ENCODE measurements at regions not wholly inside any gene's neighbourhood (a gene's known extent, or its start where the extent isn't known, plus 50 kb on each side); places are given as distances from the start of the nearest gene placed in this dataset.

GRCh38 chr10:91073286-91073979 lies 147.0 kb upstream of the PCGF5 start:
- intact Hi-C loops (cut with micrococcal nuclease; ENCODE audit: unreplicated experiment) = no loop called here
- Histone ChIP-seq H3K4me3 (no peak overlapping the region), H3K36me3 (ENCODE audit: low read depth) (no peaks in the 10 kb centered on the region), H3K79me2 (ENCODE audit: low read depth) (no peaks in the 10 kb centered on the region), H3K9me2 (ENCODE audit: insufficient read depth) (no peaks in the 10 kb centered on the region), H3K4me1 (replicated peaks; ENCODE audit: insufficient read depth) (0 out of 2 replicates have a peak, but pooled peaks cover 5% of the 10 kb centered on the region), H3K9me3 (ENCODE audit: insufficient read depth, low read depth) (no peaks in the 10 kb centered on the region), H2AFZ (no peak overlapping the region), H3F3A (ENCODE audit: insufficient read depth, low read depth) (no peaks in the 10 kb centered on the region), H4K20me1 (ENCODE audit: insufficient read depth) (no peaks in the 10 kb centered on the region), H3K4me2 (no peak overlapping the region), H3K27me3 (ENCODE audit: insufficient read depth, low read depth) (no peaks in the 10 kb centered on the region), H3K27ac (no peak overlapping the region)
- no peak for DNase-seq
- POLR2A ChIA-PET (ENCODE audit: unreplicated experiment) = no interaction called here
- no TSS peak for BruUV-seq (replicated peaks)
- TF ChIP-seq CTCF (conservative IDR thresholded peaks at IDR 0.05) = no peak
- CTCF ChIA-PET = no interaction called here

- no peaks in the 10 kb centered on the region for H3F3A ChIP-seq (ENCODE audit: insufficient read depth, low read depth)
- ChIA-PET POLR2A (ENCODE audit: unreplicated experiment) (interaction anchor here (0.6 kb wide), 1 partner anchor 95 kb away, joined by 3 read pairs; no protein-coding TSS in a partner anchor), CTCF (interaction anchor here (0.7 kb wide), 1 partner anchor 200 kb away, joined by 3 read pairs; no protein-coding TSS in a partner anchor)
- H3K27me3 ChIP-seq (ENCODE audit: insufficient read depth, low read depth) = no peaks in the 10 kb centered on the region
- no peaks in the 10 kb centered on the region for H4K20me1 ChIP-seq (ENCODE audit: insufficient read depth)
- no peaks in the 10 kb centered on the region for H3K9me2 ChIP-seq (ENCODE audit: insufficient read depth)
- H3K79me2 ChIP-seq (ENCODE audit: low read depth) = no peaks in the 10 kb centered on the region
- H3K9me3 ChIP-seq (ENCODE audit: insufficient read depth, low read depth) = no peaks in the 10 kb centered on the region
- no TSS peak for BruUV-seq (replicated peaks)
- no peak overlapping the region for H2AFZ ChIP-seq
- intact Hi-C loops (cut with micrococcal nuclease; ENCODE audit: unreplicated experiment) = no loop called here
- H3K4me3 ChIP-seq = no peak overlapping the region
- H3K4me2 ChIP-seq = no peak overlapping the region
- TF ChIP-seq CTCF (conservative IDR thresholded peaks at IDR 0.05) (no peak), EZH2 (IDR thresholded peaks at IDR 0.05; ENCODE audit: low read depth) (no peak)
- H3K36me3 ChIP-seq (ENCODE audit: low read depth) = no peaks in the 10 kb centered on the region
- DNase-seq = no peak
- H3K4me1 ChIP-seq (replicated peaks; ENCODE audit: insufficient read depth) = 0 out of 2 replicates have a peak, but pooled peaks cover 5% of the 10 kb centered on the region
- no peak overlapping the region for H3K27ac ChIP-seq
These were observed 143.4 kb upstream of the PCGF5 start for GRCh38 chr10:91076991-91077548.

- Histone ChIP-seq H3K4me3 (no peak overlapping the region), H3K36me3 (ENCODE audit: low read depth) (no peaks in the 10 kb centered on the region), H3K9me3 (ENCODE audit: insufficient read depth, low read depth) (no peaks in the 10 kb centered on the region), H3F3A (ENCODE audit: insufficient read depth, low read depth) (no peaks in the 10 kb centered on the region), H3K4me1 (replicated peaks; ENCODE audit: insufficient read depth) (0 out of 2 replicates have a peak, but pooled peaks cover 5% of the 10 kb centered on the region), H3K4me2 (0 out of 2 replicates have a peak overlapping the region, but pooled peaks have one; percentile 33), H3K79me2 (ENCODE audit: low read depth) (no peaks in the 10 kb centered on the region), H3K27ac (no peak overlapping the region), H3K9me2 (ENCODE audit: insufficient read depth) (no peaks in the 10 kb centered on the region), H4K20me1 (ENCODE audit: insufficient read depth) (no peaks in the 10 kb centered on the region), H3K27me3 (ENCODE audit: insufficient read depth, low read depth) (no peaks in the 10 kb centered on the region), H2AFZ (no peak overlapping the region; the same call in 1 of the 2 replicates)
- ChIA-PET CTCF (no interaction called here), POLR2A (ENCODE audit: unreplicated experiment) (interaction anchor here (0.6 kb wide), 2 partner anchors 13 to 147 kb away, joined by 3 to 7 read pairs; no protein-coding TSS in a partner anchor)
- intact Hi-C loops (cut with micrococcal nuclease; ENCODE audit: unreplicated experiment) = no loop called here
- BruUV-seq (replicated peaks) = no TSS peak
- TF ChIP-seq CTCF (conservative IDR thresholded peaks at IDR 0.05) (no peak), EZH2 (IDR thresholded peaks at IDR 0.05; ENCODE audit: low read depth) (no peak)
- DNase-seq = peak; percentile 36 to 76
These were observed 142.9 kb upstream of the PCGF5 start for GRCh38 chr10:91077549-91078071.

Measured in PC-9 (cell line).